Osteoblast (primary cell): ENCODE measurements at regions not wholly inside any gene's neighbourhood (a gene's known extent, or its start where the extent isn't known, plus 50 kb on each side); places are given as distances from the start of the nearest gene placed in this dataset.
"Not testable (repeated sequence)": the region's sequence is repeated elsewhere in the genome, so short reads cannot be mapped to it uniquely, and the experiment has no call there.

ENCODE experiments used
- DNase-seq: peaks from one replicate; pipeline ENCODE4 v3.0.0; 2011; ENCODE audit warnings: low spot score, mixed read lengths; ENCODE audit not compliant: insufficient read length; ENCODE audit errors: missing footprints
- H2AFZ ChIP-seq: 2 replicates; pipeline ENCODE4 v1.6.0; 2011; ENCODE audit warnings: mild to moderate bottlenecking, low read length
- H3K27ac ChIP-seq: 2 replicates; pipeline ENCODE4 v1.5.1; 2011; ENCODE audit warnings: mild to moderate bottlenecking, low read depth, low read length, moderate library complexity
- H3K27me3 ChIP-seq: 2 replicates; pipeline ENCODE4 v1.6.0; 2012; ENCODE audit warnings: mild to moderate bottlenecking, control low read depth, inconsistent platforms, low read length, moderate library complexity; ENCODE audit not compliant: insufficient read depth
- H3K36me3 ChIP-seq: 2 replicates; pipeline ENCODE4 v1.5.1; 2011; ENCODE audit warnings: mild to moderate bottlenecking, low read length, control low read depth, moderate library complexity; ENCODE audit not compliant: insufficient read depth
- H3K4me1 ChIP-seq: 2 replicates; pipeline ENCODE4 v1.5.1; 2011; ENCODE audit warnings: mild to moderate bottlenecking, low read length, control low read depth, moderate library complexity; ENCODE audit not compliant: insufficient read depth
- H3K4me2 ChIP-seq: 2 replicates; pipeline ENCODE4 v1.6.0; 2011; ENCODE audit warnings: mild to moderate bottlenecking, low read length; ENCODE audit not compliant: insufficient read depth
- H3K4me3 ChIP-seq: fragments of 200-600 bp; sonication (generic); 3 replicates; pipeline ENCODE4 v1.5.1; 2012; ENCODE audit warnings: mild to moderate bottlenecking, low read length, inconsistent platforms; ENCODE audit not compliant: insufficient read depth
- H3K79me2 ChIP-seq: 2 replicates; pipeline ENCODE4 v1.6.0; 2012; ENCODE audit warnings: mild to moderate bottlenecking, low read length, control low read depth, inconsistent platforms; ENCODE audit not compliant: insufficient read depth
- H3K9me3 ChIP-seq: 2 replicates; pipeline ENCODE4 v1.5.1; 2011; ENCODE audit warnings: low read depth, low read length, control low read depth
- H4K20me1 ChIP-seq: 2 replicates; pipeline ENCODE4 v1.6.0; 2012; ENCODE audit warnings: mild to moderate bottlenecking, low read length, control low read depth; ENCODE audit not compliant: insufficient read depth
- TF ChIP-seq, protein P1 (sequence below): IDR thresholded peaks from 2 replicates; pipeline ENCODE4 v1.5.1; 2011; ENCODE audit warnings: mild to moderate bottlenecking, low read depth, low read length, moderate library complexity; ENCODE audit errors: extremely low read depth

DNA sequence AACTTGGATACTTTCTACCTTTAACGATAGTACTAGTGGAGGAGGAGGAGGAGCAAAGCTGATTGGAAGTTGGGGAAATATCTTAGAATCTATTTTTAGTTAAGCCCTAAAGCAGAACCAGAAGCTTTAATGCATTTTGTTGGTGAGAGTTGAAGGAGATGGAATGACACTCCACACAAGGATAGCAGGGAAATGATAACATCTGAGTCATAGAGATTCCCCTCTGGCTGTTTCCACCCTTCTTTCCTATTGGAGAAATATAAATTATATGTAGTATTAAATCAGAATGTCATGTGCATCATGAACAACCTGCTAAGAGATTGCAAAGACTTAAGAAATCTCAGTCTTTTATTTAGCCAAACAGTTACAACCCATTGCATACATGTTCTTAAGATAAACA is 1357.7 kb downstream of the NCAM2 start:
- H3K4me1 ChIP-seq: no peaks in the 10 kb centered on the region
- no peaks in the 10 kb centered on the region for H3K36me3 ChIP-seq
- no peaks in the 10 kb centered on the region for H4K20me1 ChIP-seq
- H3K27ac ChIP-seq: no peak overlapping the region
- H3K79me2 ChIP-seq: no peaks in the 10 kb centered on the region
- no peak overlapping the region for H3K4me2 ChIP-seq
- no peak overlapping the region for H2AFZ ChIP-seq
- H3K9me3 ChIP-seq: no peaks in the 10 kb centered on the region
- H3K4me3 ChIP-seq: no peak overlapping the region
- H3K27me3 ChIP-seq: no peaks in the 10 kb centered on the region
- DNase-seq: no peak
- TF ChIP-seq, protein P1, sequence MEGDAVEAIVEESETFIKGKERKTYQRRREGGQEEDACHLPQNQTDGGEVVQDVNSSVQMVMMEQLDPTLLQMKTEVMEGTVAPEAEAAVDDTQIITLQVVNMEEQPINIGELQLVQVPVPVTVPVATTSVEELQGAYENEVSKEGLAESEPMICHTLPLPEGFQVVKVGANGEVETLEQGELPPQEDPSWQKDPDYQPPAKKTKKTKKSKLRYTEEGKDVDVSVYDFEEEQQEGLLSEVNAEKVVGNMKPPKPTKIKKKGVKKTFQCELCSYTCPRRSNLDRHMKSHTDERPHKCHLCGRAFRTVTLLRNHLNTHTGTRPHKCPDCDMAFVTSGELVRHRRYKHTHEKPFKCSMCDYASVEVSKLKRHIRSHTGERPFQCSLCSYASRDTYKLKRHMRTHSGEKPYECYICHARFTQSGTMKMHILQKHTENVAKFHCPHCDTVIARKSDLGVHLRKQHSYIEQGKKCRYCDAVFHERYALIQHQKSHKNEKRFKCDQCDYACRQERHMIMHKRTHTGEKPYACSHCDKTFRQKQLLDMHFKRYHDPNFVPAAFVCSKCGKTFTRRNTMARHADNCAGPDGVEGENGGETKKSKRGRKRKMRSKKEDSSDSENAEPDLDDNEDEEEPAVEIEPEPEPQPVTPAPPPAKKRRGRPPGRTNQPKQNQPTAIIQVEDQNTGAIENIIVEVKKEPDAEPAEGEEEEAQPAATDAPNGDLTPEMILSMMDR: no peak

DNA sequence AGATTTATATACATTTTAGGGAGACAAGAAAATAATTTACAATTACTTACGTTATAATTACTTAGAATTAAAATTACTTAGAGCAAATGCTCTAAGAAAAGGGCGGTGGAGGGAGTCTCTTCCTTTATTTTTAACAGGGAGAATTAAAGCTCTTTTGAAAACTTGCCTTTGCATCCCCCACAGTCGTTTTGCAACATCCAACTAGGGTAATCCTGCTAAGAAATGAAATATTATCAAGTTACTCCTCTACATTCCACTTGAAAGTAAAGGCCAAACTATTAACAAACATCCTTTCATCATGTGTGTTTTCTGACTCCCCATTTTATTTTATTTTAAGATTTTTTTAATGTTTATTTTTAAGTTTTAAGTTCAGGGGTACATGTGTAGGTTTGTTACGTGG is 1358.5 kb downstream of the NCAM2 start:
- H3K9me3 ChIP-seq: peaks cover 2% of the 10 kb centered on the region
- DNase-seq: no peak
- no peak overlapping the region for H3K4me2 ChIP-seq
- H3K36me3 ChIP-seq: no peaks in the 10 kb centered on the region
- no peak overlapping the region for H2AFZ ChIP-seq
- no peaks in the 10 kb centered on the region for H4K20me1 ChIP-seq
- H3K27ac ChIP-seq: no peak overlapping the region
- no peak overlapping the region for H3K4me3 ChIP-seq
- no peaks in the 10 kb centered on the region for H3K27me3 ChIP-seq
- TF ChIP-seq, protein P1: no peak
- no peaks in the 10 kb centered on the region for H3K79me2 ChIP-seq
- no peaks in the 10 kb centered on the region for H3K4me1 ChIP-seq

DNA sequence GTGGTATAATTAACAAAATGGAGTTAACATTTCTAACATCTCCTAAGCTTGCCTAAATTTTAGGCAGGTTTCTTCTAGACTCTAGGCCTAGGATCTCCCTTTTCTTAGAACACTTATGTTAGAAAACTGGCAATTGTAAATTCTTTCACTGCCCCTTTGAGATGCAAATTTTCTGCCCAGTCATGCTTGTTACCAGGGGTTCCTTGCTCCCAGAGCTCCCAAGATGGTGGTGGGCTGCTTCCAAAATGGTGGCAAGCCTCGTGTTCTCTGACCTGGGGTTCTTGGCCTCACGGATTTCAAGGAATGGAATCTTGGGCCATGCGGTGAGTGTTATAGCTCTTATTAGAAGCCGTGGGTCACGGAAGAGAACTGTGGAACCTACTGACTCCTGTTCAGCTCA is 1361.4 kb downstream of the NCAM2 start:
- H3K36me3 ChIP-seq, H2AFZ ChIP-seq, DNase-seq, H3K4me3 ChIP-seq, H3K27me3 ChIP-seq, H3K4me2 ChIP-seq, H4K20me1 ChIP-seq, H3K27ac ChIP-seq, H3K4me1 ChIP-seq, H3K79me2 ChIP-seq, H3K9me3 ChIP-seq: not testable (repeated sequence)

DNA sequence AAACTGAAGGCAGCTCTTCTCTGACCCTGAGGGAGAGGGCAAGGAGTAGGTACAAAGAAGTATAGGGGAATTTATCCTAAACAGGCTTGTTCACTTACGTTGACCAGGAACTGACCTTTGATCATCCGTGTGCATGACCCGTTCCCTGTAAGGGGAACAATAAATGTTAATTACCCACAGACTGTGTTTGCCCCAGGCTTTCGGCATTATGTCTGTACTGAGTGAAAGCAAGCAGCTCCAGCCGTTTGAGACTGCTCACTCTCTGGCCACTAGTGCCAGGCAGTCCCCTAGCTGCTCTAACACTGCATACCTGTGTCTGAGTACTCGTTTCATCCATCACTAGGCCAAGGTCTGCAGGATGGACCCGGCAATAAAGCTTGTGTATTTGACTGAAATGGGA is 1365.3 kb downstream of the NCAM2 start:
- Histone ChIP-seq H3K27me3 (no peaks in the 10 kb centered on the region), H2AFZ (no peak overlapping the region), H3K79me2 (no peaks in the 10 kb centered on the region), H3K4me3 (no peak overlapping the region), H4K20me1 (no peaks in the 10 kb centered on the region), H3K9me3 (peaks cover 5% of the 10 kb centered on the region), H3K27ac (no peak overlapping the region), H3K36me3 (no peaks in the 10 kb centered on the region), H3K4me2 (no peak overlapping the region), H3K4me1 (no peaks in the 10 kb centered on the region)
- no peak for DNase-seq
- TF ChIP-seq, protein P1: no peak

DNA sequence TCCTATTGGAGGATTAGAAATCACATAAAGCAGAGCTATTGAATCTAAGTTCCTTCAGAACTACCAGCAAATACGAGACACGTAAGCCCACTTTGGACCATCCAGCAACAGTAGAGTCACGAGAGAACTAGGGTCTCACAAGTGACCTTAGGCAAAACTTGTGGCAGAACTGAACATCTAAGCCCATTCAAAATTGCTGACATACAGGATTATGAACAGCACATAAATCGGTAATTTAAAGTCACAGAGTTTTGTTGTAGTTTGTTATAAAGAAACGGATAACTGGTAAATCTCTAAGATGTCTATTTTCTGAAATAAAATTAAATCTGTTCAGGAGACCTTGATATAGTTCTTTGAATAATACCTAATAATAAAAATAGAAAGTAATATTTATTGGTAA is 1366.0 kb downstream of the NCAM2 start:
- Histone ChIP-seq H3K4me2 (no peak overlapping the region), H3K36me3 (no peaks in the 10 kb centered on the region), H3K4me1 (no peaks in the 10 kb centered on the region), H3K27me3 (no peaks in the 10 kb centered on the region), H3K4me3 (no peak overlapping the region), H2AFZ (no peak overlapping the region), H4K20me1 (no peaks in the 10 kb centered on the region), H3K9me3 (peaks cover 5% of the 10 kb centered on the region), H3K79me2 (no peaks in the 10 kb centered on the region), H3K27ac (no peak overlapping the region)
- no peak for DNase-seq
- TF ChIP-seq, protein P1: no peak
